ENCODE measurements at regions not wholly inside any gene's neighbourhood (a gene's known extent, or its start where the extent isn't known, plus 50 kb on each side); places are given as distances from the start of the nearest gene placed in this dataset.

DNA sequence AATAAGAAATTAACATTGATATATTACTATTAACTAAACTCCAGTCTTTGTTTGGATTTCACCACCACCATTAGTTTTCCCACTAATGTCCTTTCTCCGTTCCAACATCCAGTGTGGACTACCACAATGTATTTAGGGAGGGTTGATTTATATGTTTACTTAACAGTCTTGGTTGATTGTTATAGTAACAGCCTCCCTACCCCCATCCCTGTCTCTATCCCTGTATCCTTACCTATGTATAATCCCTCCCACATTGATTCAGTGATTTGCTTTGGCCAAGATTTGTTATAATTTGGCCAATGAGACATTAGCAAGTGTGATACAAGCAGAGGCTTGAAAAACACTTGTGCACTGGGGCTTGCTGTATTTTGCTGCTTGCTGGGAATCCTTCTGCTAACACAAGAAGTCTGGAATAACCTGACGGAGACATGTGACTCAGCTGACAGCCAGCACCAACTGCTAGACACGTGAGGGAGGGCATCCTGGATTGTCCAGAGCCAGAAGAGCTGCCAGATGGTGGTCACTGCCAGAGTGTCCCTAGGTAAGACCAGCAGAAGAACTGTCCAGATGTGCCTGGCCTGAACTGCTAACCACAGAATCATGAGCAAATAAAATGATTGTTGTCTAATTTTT lies 51.2 kb upstream of the TCF7 start:
- Mint-ChIP-seq H3K4me1 (no peaks in the 10 kb centered on the region), H3K4me3 (no peak overlapping the region), H3K27ac (peak overlapping the region in 1 of 6 donors; percentile 9), H3K27me3 (peaks cover 0 to 6% (median 5%) of the 10 kb centered on the region in 3 donors), H3K9me3 (no peaks in the 10 kb centered on the region), H3K36me3 (no peaks in the 10 kb centered on the region)
- ATAC-seq (ENCODE audit: low read depth in 2 of 2) = no peak
- no peak for DNase-seq

DNA sequence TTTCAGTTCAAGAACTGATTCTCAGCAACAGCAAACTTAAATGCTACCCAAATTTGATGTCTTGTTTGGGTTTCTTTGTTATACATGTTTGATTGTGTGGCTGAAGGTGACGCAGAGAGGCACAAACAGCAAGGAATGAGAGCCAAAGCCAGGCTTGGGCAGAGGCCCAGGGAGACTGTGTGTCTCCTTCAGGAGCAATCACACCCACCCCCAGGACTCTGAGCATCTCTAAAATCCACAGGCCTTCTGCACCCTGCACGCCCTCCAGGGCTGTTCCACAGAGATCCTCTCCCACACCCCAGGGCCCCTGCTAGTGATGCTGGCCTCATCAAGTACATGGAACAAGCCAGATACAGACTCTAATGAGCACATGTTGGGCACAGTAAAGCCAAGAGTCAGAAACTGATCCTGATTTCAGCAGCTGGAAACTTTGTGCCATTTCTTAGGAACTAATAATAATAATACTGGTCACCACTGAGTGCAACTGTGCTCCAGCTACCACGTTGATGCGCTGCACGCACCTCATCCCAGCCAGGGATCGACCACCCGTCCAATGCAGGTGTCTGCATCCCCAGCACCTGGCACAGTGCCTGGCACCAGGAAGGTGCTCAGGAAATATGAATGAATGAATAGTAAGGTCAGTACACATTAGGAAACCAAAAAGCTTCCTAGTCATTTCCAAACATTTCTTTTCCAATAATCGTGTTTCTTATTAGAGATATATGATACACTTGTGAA lies 54.6 kb upstream of the TCF7 start:
- no peaks in the 10 kb centered on the region for H3K36me3 Mint-ChIP-seq
- H3K4me1 Mint-ChIP-seq = peaks cover 0 to 2% (median 0%) of the 10 kb centered on the region in 3 donors
- no peak for ATAC-seq (ENCODE audit: low read depth in 2 of 2)
- H3K9me3 Mint-ChIP-seq = no peaks in the 10 kb centered on the region
- DNase-seq = no peak
- H3K4me3 Mint-ChIP-seq = no peak overlapping the region
- H3K27ac Mint-ChIP-seq = no peak overlapping the region
- H3K27me3 Mint-ChIP-seq = peaks cover 0 to 2% (median 0%) of the 10 kb centered on the region in 3 donors

DNA sequence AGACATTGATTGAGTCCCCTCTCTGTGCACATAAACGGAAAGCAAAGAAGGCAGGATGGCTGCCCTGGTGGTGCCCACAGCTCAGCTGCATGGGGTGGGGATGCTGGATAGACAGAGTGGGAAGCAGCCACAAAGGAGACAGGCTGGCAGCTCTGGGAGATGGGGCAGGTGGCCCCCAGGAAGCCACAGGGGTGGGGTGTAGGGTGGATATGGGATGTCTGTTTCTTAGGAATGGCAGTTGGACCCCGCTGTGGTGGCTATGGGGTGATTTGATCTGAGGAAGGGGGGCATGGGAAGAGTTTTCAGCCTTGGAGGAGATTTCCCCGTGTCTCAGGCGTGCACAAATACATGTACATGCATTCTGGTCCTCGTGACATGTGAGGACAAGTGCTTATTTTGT lies 50.2 kb upstream of the VDAC1 start:
- Mint-ChIP-seq H3K4me1 (peaks cover 9 to 17% (median 10%) of the 10 kb centered on the region in 3 donors), H3K36me3 (no peaks in the 10 kb centered on the region), H3K9me3 (no peaks in the 10 kb centered on the region), H3K27me3 (peaks cover 0 to 5% (median 3%) of the 10 kb centered on the region in 3 donors), H3K4me3 (peak overlapping the region in 1 of 8 donors; percentile 75), H3K27ac (peak overlapping the region in 2 of 6 donors; percentile 82 to 84)
- DNase-seq (no peak), ATAC-seq (ENCODE audit: low read depth in 2 of 2) (no peak)
